ENCODE measurements at regions not wholly inside any gene's neighbourhood (a gene's known extent, or its start where the extent isn't known, plus 50 kb on each side); places are given as distances from the start of the nearest gene placed in this dataset.

GRCh38 chr5:124923131-124923530 is 176.7 kb upstream of the ZNF608 start:
- H3K36me3 ChIP-seq (ENCODE audit: control insufficient read depth in 1 of 2, insufficient read depth in 2 of 2, low read length in 2 of 2): no peaks in the 10 kb centered on the region
- H3K9me3 ChIP-seq (ENCODE audit: insufficient read depth, low read depth, low read length): no peaks in the 10 kb centered on the region
- no peak overlapping the region for H2AK5ac ChIP-seq (ENCODE audit: low read length)
- H2BK12ac ChIP-seq (ENCODE audit: low read length): no peak overlapping the region
- H3K9ac ChIP-seq (ENCODE audit: low read length): no peak overlapping the region
- H4K12ac ChIP-seq (ENCODE audit: low read depth, low read length): no peak overlapping the region
- no peak for DNase-seq
- H3K27me3 ChIP-seq (ENCODE audit: insufficient read depth, low read length): no peaks in the 10 kb centered on the region
- H3K79me2 ChIP-seq (ENCODE audit: control insufficient read depth, insufficient read depth, low read length, poor library complexity): no peaks in the 10 kb centered on the region
- H2AFZ ChIP-seq (ENCODE audit: insufficient read depth, low read length, poor library complexity): no peak overlapping the region
- H2BK120ac ChIP-seq (ENCODE audit: insufficient read depth, low read length, poor library complexity): no peak overlapping the region
- H3K14ac ChIP-seq (ENCODE audit: low read length): no peak overlapping the region
- H4K8ac ChIP-seq (ENCODE audit: low read depth, low read length): no peak overlapping the region
- H3K79me1 ChIP-seq (ENCODE audit: low read length): no peaks in the 10 kb centered on the region
- no peak overlapping the region for H2BK5ac ChIP-seq (ENCODE audit: low read depth, low read length, poor library complexity)
- no peak overlapping the region for H3K23ac ChIP-seq (ENCODE audit: low read length)
- no peak overlapping the region for H3K18ac ChIP-seq (ENCODE audit: low read length)
- no peak overlapping the region for H3K4ac ChIP-seq (ENCODE audit: low read depth, low read length)
- H3K4me3 ChIP-seq (ENCODE audit: low read depth, low read length): no peak overlapping the region
- no CpG with 5 or more reads among the region's 1 CpG for WGBS (ENCODE audit: extremely low coverage, insufficient coverage, insufficient read length)
- no peak overlapping the region for H4K91ac ChIP-seq (ENCODE audit: low read depth, low read length)
- H3K27ac ChIP-seq (ENCODE audit: low read depth, low read length): no peak overlapping the region
- H3K4me2 ChIP-seq (ENCODE audit: low read length): no peak overlapping the region
- no peaks in the 10 kb centered on the region for H3K4me1 ChIP-seq (ENCODE audit: control insufficient read depth in 1 of 2, insufficient read depth in 2 of 2, low read length in 2 of 2)

- no peak overlapping the region for H2BK5ac ChIP-seq (ENCODE audit: low read depth, low read length, poor library complexity)
- H3K14ac ChIP-seq (ENCODE audit: low read length): no peak overlapping the region
- H3K27ac ChIP-seq (ENCODE audit: low read depth, low read length): no peak overlapping the region
- H3K9me3 ChIP-seq (ENCODE audit: insufficient read depth, low read depth, low read length): no peaks in the 10 kb centered on the region
- H4K12ac ChIP-seq (ENCODE audit: low read depth, low read length): no peak overlapping the region
- H2AK5ac ChIP-seq (ENCODE audit: low read length): no peak overlapping the region
- no peaks in the 10 kb centered on the region for H3K79me1 ChIP-seq (ENCODE audit: low read length)
- H3K4me1 ChIP-seq (ENCODE audit: control insufficient read depth in 1 of 2, insufficient read depth in 2 of 2, low read length in 2 of 2): no peaks in the 10 kb centered on the region
- H3K4ac ChIP-seq (ENCODE audit: low read depth, low read length): no peak overlapping the region
- H3K27me3 ChIP-seq (ENCODE audit: insufficient read depth, low read length): no peaks in the 10 kb centered on the region
- no peak overlapping the region for H3K9ac ChIP-seq (ENCODE audit: low read length)
- H2BK120ac ChIP-seq (ENCODE audit: insufficient read depth, low read length, poor library complexity): no peak overlapping the region
- H3K36me3 ChIP-seq (ENCODE audit: control insufficient read depth in 1 of 2, insufficient read depth in 2 of 2, low read length in 2 of 2): no peaks in the 10 kb centered on the region
- DNase-seq: no peak
- no peak overlapping the region for H3K4me3 ChIP-seq (ENCODE audit: low read depth, low read length)
- H3K4me2 ChIP-seq (ENCODE audit: low read length): no peak overlapping the region
- H3K18ac ChIP-seq (ENCODE audit: low read length): no peak overlapping the region
- no CpG with 5 or more reads among the region's 1 CpG for WGBS (ENCODE audit: extremely low coverage, insufficient coverage, insufficient read length)
- H4K91ac ChIP-seq (ENCODE audit: low read depth, low read length): no peak overlapping the region
- no peak overlapping the region for H2BK12ac ChIP-seq (ENCODE audit: low read length)
- no peak overlapping the region for H2AFZ ChIP-seq (ENCODE audit: insufficient read depth, low read length, poor library complexity)
- H4K8ac ChIP-seq (ENCODE audit: low read depth, low read length): no peak overlapping the region
- no peaks in the 10 kb centered on the region for H3K79me2 ChIP-seq (ENCODE audit: control insufficient read depth, insufficient read depth, low read length, poor library complexity)
- no peak overlapping the region for H3K23ac ChIP-seq (ENCODE audit: low read length)
Observed at GRCh38 chr5:124924729-124925128, 178.3 kb upstream of the ZNF608 start.

- Histone ChIP-seq H3K4ac (ENCODE audit: low read depth, low read length) (no peak overlapping the region), H3K4me2 (ENCODE audit: low read length) (no peak overlapping the region), H3K4me3 (ENCODE audit: low read depth, low read length) (no peak overlapping the region), H3K79me2 (ENCODE audit: control insufficient read depth, insufficient read depth, low read length, poor library complexity) (no peaks in the 10 kb centered on the region), H2BK120ac (ENCODE audit: insufficient read depth, low read length, poor library complexity) (no peak overlapping the region), H3K36me3 (ENCODE audit: control insufficient read depth in 1 of 2, insufficient read depth in 2 of 2, low read length in 2 of 2) (no peaks in the 10 kb centered on the region), H2BK12ac (ENCODE audit: low read length) (no peak overlapping the region), H3K14ac (ENCODE audit: low read length) (no peak overlapping the region), H4K8ac (ENCODE audit: low read depth, low read length) (no peak overlapping the region), H4K12ac (ENCODE audit: low read depth, low read length) (no peak overlapping the region), H2AK5ac (ENCODE audit: low read length) (no peak overlapping the region), H3K18ac (ENCODE audit: low read length) (no peak overlapping the region), H3K27ac (ENCODE audit: low read depth, low read length) (no peak overlapping the region), H3K27me3 (ENCODE audit: insufficient read depth, low read length) (no peaks in the 10 kb centered on the region), H3K9ac (ENCODE audit: low read length) (no peak overlapping the region), H3K4me1 (ENCODE audit: control insufficient read depth in 1 of 2, insufficient read depth in 2 of 2, low read length in 2 of 2) (no peaks in the 10 kb centered on the region), H2BK5ac (ENCODE audit: low read depth, low read length, poor library complexity) (no peak overlapping the region), H3K23ac (ENCODE audit: low read length) (no peak overlapping the region), H3K9me3 (ENCODE audit: insufficient read depth, low read depth, low read length) (no peaks in the 10 kb centered on the region), H4K91ac (ENCODE audit: low read depth, low read length) (no peak overlapping the region), H2AFZ (ENCODE audit: insufficient read depth, low read length, poor library complexity) (no peak overlapping the region), H3K79me1 (ENCODE audit: low read length) (no peaks in the 10 kb centered on the region)
- WGBS (ENCODE audit: extremely low coverage, insufficient coverage, insufficient read length): no CpG with 5 or more reads among the region's 3 CpGs
- DNase-seq: peak in 1 of 2 donors; percentile 50
Observed at GRCh38 chr5:124927735-124928134, 181.3 kb upstream of the ZNF608 start.

- no peak overlapping the region for H4K12ac ChIP-seq (ENCODE audit: low read depth, low read length)
- no peak overlapping the region for H3K9ac ChIP-seq (ENCODE audit: low read length)
- no peak overlapping the region for H3K4me3 ChIP-seq (ENCODE audit: low read depth, low read length)
- H3K79me1 ChIP-seq (ENCODE audit: low read length): no peaks in the 10 kb centered on the region
- no peak overlapping the region for H2BK5ac ChIP-seq (ENCODE audit: low read depth, low read length, poor library complexity)
- H3K14ac ChIP-seq (ENCODE audit: low read length): no peak overlapping the region
- no peak for DNase-seq
- no peak overlapping the region for H4K91ac ChIP-seq (ENCODE audit: low read depth, low read length)
- no peaks in the 10 kb centered on the region for H3K9me3 ChIP-seq (ENCODE audit: insufficient read depth, low read depth, low read length)
- no peak overlapping the region for H3K4me2 ChIP-seq (ENCODE audit: low read length)
- no peak overlapping the region for H2BK120ac ChIP-seq (ENCODE audit: insufficient read depth, low read length, poor library complexity)
- H3K23ac ChIP-seq (ENCODE audit: low read length): no peak overlapping the region
- no peak overlapping the region for H3K18ac ChIP-seq (ENCODE audit: low read length)
- H3K4ac ChIP-seq (ENCODE audit: low read depth, low read length): no peak overlapping the region
- WGBS (ENCODE audit: extremely low coverage, insufficient coverage, insufficient read length): no CpG with 5 or more reads among the region's 5 CpGs
- H3K36me3 ChIP-seq (ENCODE audit: control insufficient read depth in 1 of 2, insufficient read depth in 2 of 2, low read length in 2 of 2): no peaks in the 10 kb centered on the region
- no peak overlapping the region for H2AFZ ChIP-seq (ENCODE audit: insufficient read depth, low read length, poor library complexity)
- no peaks in the 10 kb centered on the region for H3K27me3 ChIP-seq (ENCODE audit: insufficient read depth, low read length)
- H4K8ac ChIP-seq (ENCODE audit: low read depth, low read length): no peak overlapping the region
- H2AK5ac ChIP-seq (ENCODE audit: low read length): no peak overlapping the region
- no peak overlapping the region for H2BK12ac ChIP-seq (ENCODE audit: low read length)
- no peaks in the 10 kb centered on the region for H3K4me1 ChIP-seq (ENCODE audit: control insufficient read depth in 1 of 2, insufficient read depth in 2 of 2, low read length in 2 of 2)
- H3K27ac ChIP-seq (ENCODE audit: low read depth, low read length): no peak overlapping the region
- no peaks in the 10 kb centered on the region for H3K79me2 ChIP-seq (ENCODE audit: control insufficient read depth, insufficient read depth, low read length, poor library complexity)
Observed at GRCh38 chr5:124929000-124929399, 182.6 kb upstream of the ZNF608 start.
